DOHH2 (cell line): ENCODE measurements at regions not wholly inside any gene's neighbourhood (a gene's known extent, or its start where the extent isn't known, plus 50 kb on each side); places are given as distances from the start of the nearest gene placed in this dataset.

Experiments
- H3F3A ChIP-seq: fragments of 200-600 bp; sonication (generic), shearing (Covaris generic); 2 replicates; pipeline ENCODE4 v1.6.0; 2016; ENCODE audit warnings: antibody characterized with exemption, mild to moderate bottlenecking; ENCODE audit not compliant: control insufficient read depth, insufficient read depth
- H3K27ac ChIP-seq: fragments of 200-600 bp; sonication (generic); 2 replicates; pipeline ENCODE4 v1.5.1; 2014; ENCODE audit warnings: low read depth, mild to moderate bottlenecking, low read length, moderate library complexity
- H3K27me3 ChIP-seq: fragments of 200-600 bp; sonication (generic); 2 replicates; pipeline ENCODE4 v1.6.1; 2014; ENCODE audit warnings: mild to moderate bottlenecking, low read length, mixed read lengths; ENCODE audit not compliant: control insufficient read depth
- H3K36me3 ChIP-seq: fragments of 200-600 bp; sonication (generic); 2 replicates; pipeline ENCODE4 v1.6.1; 2014; ENCODE audit warnings: mild to moderate bottlenecking, low read length, moderate library complexity, mixed read lengths; ENCODE audit not compliant: control insufficient read depth
- H3K4me1 ChIP-seq: fragments of 200-600 bp; sonication (generic); 2 replicates; pipeline ENCODE4 v1.6.1; 2014; ENCODE audit warnings: mild to moderate bottlenecking, low read length, mixed read lengths; ENCODE audit not compliant: control insufficient read depth
- H3K4me2 ChIP-seq: fragments of 200-600 bp; sonication (generic); 2 replicates; pipeline ENCODE4 v1.6.0; 2014; ENCODE audit warnings: mild to moderate bottlenecking, low read length, moderate library complexity
- H3K4me3 ChIP-seq: fragments of 200-600 bp; sonication (generic); 2 replicates; pipeline ENCODE4 v1.5.1; 2014; ENCODE audit warnings: mild to moderate bottlenecking, low read length, mixed read lengths
- H3K79me2 ChIP-seq: fragments of 200-600 bp; sonication (generic); 2 replicates; pipeline ENCODE4 v1.6.1; 2014; ENCODE audit warnings: mild to moderate bottlenecking, low read length, mixed read lengths; ENCODE audit not compliant: control insufficient read depth
- H3K9me2 ChIP-seq: fragments of 200-600 bp; sonication (generic); replicated peaks from 2 replicates; pipeline ENCODE4 v1.6.1; 2014; ENCODE audit warnings: mild to moderate bottlenecking, low read length, mixed read lengths; ENCODE audit not compliant: control insufficient read depth
- H3K9me3 ChIP-seq: fragments of 200-600 bp; sonication (generic); 2 replicates; pipeline ENCODE4 v1.6.1; 2014; ENCODE audit warnings: antibody characterized with exemption, low read length, mixed read lengths; ENCODE audit not compliant: control insufficient read depth, insufficient read depth
- H4K20me1 ChIP-seq: fragments of 200-600 bp; sonication (generic); 2 replicates; pipeline ENCODE4 v1.6.0; 2014; ENCODE audit warnings: low read depth, mild to moderate bottlenecking, antibody characterized with exemption, low read length, moderate library complexity; ENCODE audit not compliant: control insufficient read depth, insufficient read depth
- CTCF ChIP-seq: fragments of 200-600 bp; sonication (generic); IDR thresholded peaks from one replicate; pipeline ENCODE4 v1.5.1; 2014; ENCODE audit warnings: antibody characterized with exemption, mild to moderate bottlenecking, low read depth, low read length; ENCODE audit not compliant: poor library complexity, severe bottlenecking
- EZH2phosphoT487 ChIP-seq: fragments of 200-600 bp; sonication (generic); IDR thresholded peaks from 2 replicates; pipeline ENCODE4 v1.6.1; 2017; ENCODE audit warnings: borderline replicate concordance, mild to moderate bottlenecking, antibody characterized with exemption, low read length, moderate library complexity, mixed read lengths

GRCh38 chr3:22419261-22419660 is 668.3 kb upstream of the ZNF385D start:
- Histone ChIP-seq H3K4me1 (no peaks in the 10 kb centered on the region), H3F3A (no peaks in the 10 kb centered on the region), H3K36me3 (no peaks in the 10 kb centered on the region), H3K9me2 (no peaks in the 10 kb centered on the region), H4K20me1 (no peaks in the 10 kb centered on the region), H3K4me2 (no peak overlapping the region), H3K4me3 (no peak overlapping the region), H3K27ac (no peak overlapping the region), H3K9me3 (no peaks in the 10 kb centered on the region; the same call in 1 of the 2 replicates), H3K27me3 (no peaks in the 10 kb centered on the region), H3K79me2 (no peaks in the 10 kb centered on the region)
- TF ChIP-seq EZH2phosphoT487 (no peak), CTCF (no peak)

GRCh38 chr3:22421589-22421988 is 670.6 kb upstream of the ZNF385D start:
- H3K4me3 ChIP-seq, result no peak overlapping the region
- no peaks in the 10 kb centered on the region for H3K9me3 ChIP-seq
- no peak for TF ChIP-seq CTCF
- no peak for TF ChIP-seq EZH2phosphoT487
- no peaks in the 10 kb centered on the region for H3K79me2 ChIP-seq
- H3K4me2 ChIP-seq, result no peak overlapping the region
- H3K27ac ChIP-seq, result no peak overlapping the region
- H3F3A ChIP-seq, result no peaks in the 10 kb centered on the region
- no peaks in the 10 kb centered on the region for H3K4me1 ChIP-seq
- no peaks in the 10 kb centered on the region for H4K20me1 ChIP-seq
- H3K27me3 ChIP-seq, result no peaks in the 10 kb centered on the region
- H3K9me2 ChIP-seq, result no peaks in the 10 kb centered on the region
- H3K36me3 ChIP-seq, result no peaks in the 10 kb centered on the region

- TF ChIP-seq CTCF (no peak), EZH2phosphoT487 (no peak)
- Histone ChIP-seq H3K36me3 (no peaks in the 10 kb centered on the region), H3F3A (no peaks in the 10 kb centered on the region), H3K27ac (no peak overlapping the region), H3K4me1 (no peaks in the 10 kb centered on the region), H3K4me3 (no peak overlapping the region), H4K20me1 (no peaks in the 10 kb centered on the region), H3K4me2 (no peak overlapping the region), H3K79me2 (no peaks in the 10 kb centered on the region), H3K9me3 (no peaks in the 10 kb centered on the region), H3K27me3 (no peaks in the 10 kb centered on the region), H3K9me2 (no peaks in the 10 kb centered on the region)
Observed at GRCh38 chr3:22431334-22431733, 680.3 kb upstream of the ZNF385D start.

GRCh38 chr3:22439626-22440025 is 688.6 kb upstream of the ZNF385D start:
- H3K79me2 ChIP-seq, result no peaks in the 10 kb centered on the region
- no peaks in the 10 kb centered on the region for H3K27me3 ChIP-seq
- H3K9me2 ChIP-seq, result no peaks in the 10 kb centered on the region
- no peaks in the 10 kb centered on the region for H4K20me1 ChIP-seq
- no peaks in the 10 kb centered on the region for H3K9me3 ChIP-seq
- H3K27ac ChIP-seq, result no peak overlapping the region
- TF ChIP-seq CTCF (no peak), EZH2phosphoT487 (no peak)
- H3F3A ChIP-seq, result no peaks in the 10 kb centered on the region
- no peak overlapping the region for H3K4me2 ChIP-seq
- H3K36me3 ChIP-seq, result no peaks in the 10 kb centered on the region
- no peak overlapping the region for H3K4me3 ChIP-seq
- no peaks in the 10 kb centered on the region for H3K4me1 ChIP-seq
